ENCODE measurements at regions not wholly inside any gene's neighbourhood (a gene's known extent, or its start where the extent isn't known, plus 50 kb on each side); places are given as distances from the start of the nearest gene placed in this dataset.

DNA sequence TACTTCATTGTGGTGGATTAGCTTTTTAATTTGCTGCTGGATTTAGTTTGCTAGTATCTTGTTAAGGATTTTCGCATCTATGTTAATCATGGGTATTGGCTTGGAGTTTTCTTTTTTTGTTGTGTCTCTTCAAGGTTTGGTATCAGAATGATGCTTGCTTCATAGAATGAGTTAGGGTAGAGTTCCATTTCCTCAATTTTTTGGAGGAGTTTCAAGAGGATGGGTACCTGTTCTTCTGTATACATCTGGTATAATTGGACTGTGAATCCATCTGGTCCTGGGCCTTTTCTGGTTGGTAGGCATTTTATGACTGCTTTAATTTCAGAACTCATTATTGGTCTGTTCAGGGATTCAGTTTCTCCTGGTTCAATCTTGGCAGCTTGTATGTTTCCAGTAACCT is 335.6 kb downstream of the EDEM1 start:
- H3K4me3 ChIP-seq (ENCODE audit: low read depth, low read length) = no peak overlapping the region
- TF ChIP-seq, protein P1, sequence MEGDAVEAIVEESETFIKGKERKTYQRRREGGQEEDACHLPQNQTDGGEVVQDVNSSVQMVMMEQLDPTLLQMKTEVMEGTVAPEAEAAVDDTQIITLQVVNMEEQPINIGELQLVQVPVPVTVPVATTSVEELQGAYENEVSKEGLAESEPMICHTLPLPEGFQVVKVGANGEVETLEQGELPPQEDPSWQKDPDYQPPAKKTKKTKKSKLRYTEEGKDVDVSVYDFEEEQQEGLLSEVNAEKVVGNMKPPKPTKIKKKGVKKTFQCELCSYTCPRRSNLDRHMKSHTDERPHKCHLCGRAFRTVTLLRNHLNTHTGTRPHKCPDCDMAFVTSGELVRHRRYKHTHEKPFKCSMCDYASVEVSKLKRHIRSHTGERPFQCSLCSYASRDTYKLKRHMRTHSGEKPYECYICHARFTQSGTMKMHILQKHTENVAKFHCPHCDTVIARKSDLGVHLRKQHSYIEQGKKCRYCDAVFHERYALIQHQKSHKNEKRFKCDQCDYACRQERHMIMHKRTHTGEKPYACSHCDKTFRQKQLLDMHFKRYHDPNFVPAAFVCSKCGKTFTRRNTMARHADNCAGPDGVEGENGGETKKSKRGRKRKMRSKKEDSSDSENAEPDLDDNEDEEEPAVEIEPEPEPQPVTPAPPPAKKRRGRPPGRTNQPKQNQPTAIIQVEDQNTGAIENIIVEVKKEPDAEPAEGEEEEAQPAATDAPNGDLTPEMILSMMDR (IDR thresholded peaks at IDR 0.05; ENCODE audit: borderline replicate concordance, insufficient read depth, low read depth, low read length) = no peak

DNA sequence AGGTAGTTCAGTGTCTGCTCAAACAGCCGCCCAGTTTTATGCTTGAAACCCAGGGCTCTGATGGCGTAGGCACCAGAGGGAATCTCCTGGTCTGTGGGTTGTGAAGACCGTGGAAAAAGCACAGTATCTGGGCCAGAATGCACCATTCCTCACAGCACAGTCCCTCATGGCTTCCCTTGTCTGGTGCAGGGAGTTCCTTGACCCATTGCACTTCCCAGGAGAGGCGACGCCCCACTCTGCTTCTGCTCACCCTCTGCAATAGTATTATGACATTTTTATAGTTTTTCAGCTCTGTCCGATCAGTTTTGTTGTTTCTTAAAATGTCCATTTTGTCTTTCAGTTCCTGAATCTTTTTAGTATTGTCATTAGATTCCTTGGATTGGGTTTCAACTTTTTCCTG is 343.5 kb downstream of the EDEM1 start:
- H3K4me3 ChIP-seq (ENCODE audit: low read depth, low read length) = no peak overlapping the region
- TF ChIP-seq, protein P1 (IDR thresholded peaks at IDR 0.05; ENCODE audit: borderline replicate concordance, insufficient read depth, low read depth, low read length) = no peak

DNA sequence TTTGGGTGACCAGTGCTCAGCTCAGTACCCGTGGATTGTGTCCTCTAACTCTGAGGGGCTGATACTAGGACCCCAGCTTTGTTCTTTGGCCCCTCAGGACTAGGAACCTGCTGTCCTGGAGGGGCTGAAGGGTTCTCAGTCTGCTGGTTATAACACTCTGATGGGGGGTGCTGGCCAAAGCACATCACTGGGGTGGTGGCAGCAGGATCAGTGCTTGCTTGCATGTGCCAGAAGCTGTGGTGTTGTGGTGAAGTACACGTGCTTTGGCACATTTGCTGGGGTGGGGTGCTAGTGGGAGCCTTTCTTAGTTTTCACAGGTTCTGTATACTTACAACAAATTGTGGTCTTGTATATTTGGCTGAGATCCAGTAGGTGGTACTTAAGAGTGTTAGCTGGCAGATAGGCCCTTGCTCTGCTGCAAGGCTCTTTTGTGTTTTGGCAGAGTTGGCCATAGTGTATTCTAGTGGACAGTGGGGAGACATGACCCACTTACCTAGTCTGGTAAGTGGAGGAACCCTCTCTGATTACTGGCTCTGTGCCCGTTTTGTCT is 344.3 kb downstream of the EDEM1 start:
- H3K4me3 ChIP-seq (ENCODE audit: low read depth, low read length) = no peak overlapping the region
- TF ChIP-seq, protein P1 (IDR thresholded peaks at IDR 0.05; ENCODE audit: borderline replicate concordance, insufficient read depth, low read depth, low read length) = no peak

DNA sequence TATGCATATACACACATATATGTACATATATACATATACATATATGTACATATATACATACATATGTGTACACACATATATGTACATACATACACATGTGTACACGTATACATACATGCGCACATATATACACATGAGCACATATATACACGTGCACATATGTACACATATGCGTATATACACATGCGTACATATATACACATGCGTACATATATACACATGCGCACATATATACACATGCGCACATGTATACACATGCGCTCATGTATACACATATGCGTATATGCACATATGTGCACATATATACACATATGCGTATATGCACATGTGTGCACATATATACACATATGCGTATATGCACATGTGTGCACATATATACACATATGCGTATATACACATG is 353.0 kb downstream of the EDEM1 start:
- H3K4me3 ChIP-seq (ENCODE audit: low read depth, low read length) = no peak overlapping the region
- TF ChIP-seq, protein P1 (IDR thresholded peaks at IDR 0.05; ENCODE audit: borderline replicate concordance, insufficient read depth, low read depth, low read length) = no peak

DNA sequence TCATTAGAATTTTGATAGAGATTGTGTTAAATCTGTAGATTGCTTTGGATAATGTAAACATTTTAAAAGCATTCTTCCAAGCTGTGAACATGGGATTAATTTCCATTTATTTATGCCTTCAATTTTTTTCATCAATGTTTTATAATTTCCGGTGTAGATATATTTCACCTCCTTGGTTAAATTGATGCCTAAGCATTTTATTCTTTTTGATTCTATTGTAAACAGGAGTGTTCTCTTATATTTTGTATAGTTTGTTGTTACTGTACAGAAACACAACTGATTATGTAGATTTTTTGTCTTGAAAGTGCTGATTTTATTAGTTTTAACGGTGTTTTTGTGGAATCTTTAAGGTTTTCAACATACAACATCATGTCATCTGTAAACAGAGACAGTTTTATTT is 355.0 kb downstream of the EDEM1 start:
- no peak overlapping the region for H3K4me3 ChIP-seq (ENCODE audit: low read depth, low read length)

DNA sequence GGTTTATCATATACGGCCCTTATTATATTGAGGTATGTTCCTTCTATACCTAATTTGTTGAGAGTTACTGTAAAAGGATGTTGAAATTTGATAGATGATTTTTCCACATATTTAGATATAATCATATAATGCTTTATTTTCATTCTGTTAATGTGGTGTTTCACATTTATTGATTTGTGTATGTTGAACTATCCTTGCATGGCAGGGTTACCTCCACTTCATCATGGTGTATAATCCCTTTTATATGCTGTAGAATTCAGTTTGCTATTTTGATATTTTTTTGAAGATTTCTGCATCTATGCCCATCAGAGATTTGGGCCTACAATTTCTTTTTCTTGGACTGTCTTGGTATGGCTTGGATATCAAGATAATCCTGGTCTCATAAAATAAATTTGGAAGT is 355.5 kb downstream of the EDEM1 start:
- no peak overlapping the region for H3K4me3 ChIP-seq (ENCODE audit: low read depth, low read length)
- TF ChIP-seq, protein P1 (IDR thresholded peaks at IDR 0.05; ENCODE audit: borderline replicate concordance, insufficient read depth, low read depth, low read length) = no peak

More for the DNA sequence above, 355.0 kb downstream of the EDEM1 start:
- TF ChIP-seq, protein P1 (IDR thresholded peaks at IDR 0.05; ENCODE audit: borderline replicate concordance, insufficient read depth, low read depth, low read length) = no peak

DNA sequence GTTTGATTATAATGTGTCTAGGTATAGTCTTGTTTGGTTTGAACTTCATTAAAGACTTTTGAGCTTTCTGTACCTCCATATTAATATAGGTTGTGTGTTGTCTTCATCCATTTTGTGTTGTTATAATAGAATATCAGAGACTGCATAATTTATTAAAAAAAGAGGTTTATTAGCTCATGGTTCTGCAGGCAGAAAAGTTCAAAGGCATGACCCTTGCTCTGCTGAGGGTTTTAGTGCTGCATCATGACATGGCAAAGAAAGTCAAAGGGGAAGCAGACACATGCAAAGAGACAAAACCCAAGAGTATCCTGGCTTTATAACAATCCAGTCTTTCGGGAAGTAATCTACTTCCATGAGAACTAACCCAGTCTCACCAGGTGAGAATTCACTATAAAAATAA is 358.2 kb downstream of the EDEM1 start:
- TF ChIP-seq, protein P1 (IDR thresholded peaks at IDR 0.05; ENCODE audit: borderline replicate concordance, insufficient read depth, low read depth, low read length) = no peak
- no peak overlapping the region for H3K4me3 ChIP-seq (ENCODE audit: low read depth, low read length)
